Astrocyte (in vitro differentiated cells and primary cell): ENCODE measurements at regions not wholly inside any gene's neighbourhood (a gene's known extent, or its start where the extent isn't known, plus 50 kb on each side); places are given as distances from the start of the nearest gene placed in this dataset.

ENCODE experiments used
- DNase-seq: peaks from one replicate; pipeline ENCODE4 v3.0.0-alpha.2; 2010; ENCODE audit warnings: low read depth
- FAIRE-seq: peaks from 2 replicates; lab custom pipeline; 2011; peaks lifted over from hg19 to GRCh38; lab: Jason Lieb, UNC
- H2AFZ ChIP-seq: 2 replicates; pipeline ENCODE4 v1.6.0; 2012; ENCODE audit warnings: low read depth, low read length, inconsistent platforms
- H3K27ac ChIP-seq: 2 replicates; pipeline ENCODE4 v1.5.1; 2011; ENCODE audit warnings: low read depth, low read length, inconsistent platforms
- H3K27me3 ChIP-seq: 2 replicates; pipeline ENCODE4 v1.6.0; 2011; ENCODE audit warnings: low read length, inconsistent platforms; ENCODE audit not compliant: insufficient read depth
- H3K36me3 ChIP-seq: 2 replicates; pipeline ENCODE4 v1.5.1; 2011; ENCODE audit warnings: low read length, inconsistent platforms; ENCODE audit not compliant: insufficient read depth
- H3K4me1 ChIP-seq: 2 replicates; pipeline ENCODE4 v1.5.1; 2011; ENCODE audit warnings: low read length, inconsistent platforms; ENCODE audit not compliant: insufficient read depth
- H3K4me2 ChIP-seq: 2 replicates; pipeline ENCODE4 v1.6.0; 2012; ENCODE audit warnings: low read length, inconsistent platforms
- H3K4me3 ChIP-seq: 2 replicates; pipeline ENCODE4 v1.5.1; 2011; ENCODE audit warnings: low read depth, mild to moderate bottlenecking, low read length, inconsistent platforms; ENCODE audit not compliant: insufficient read depth
- H3K79me2 ChIP-seq: 2 replicates; pipeline ENCODE4 v1.6.0; 2012; ENCODE audit warnings: mild to moderate bottlenecking, low read length, inconsistent platforms; ENCODE audit not compliant: insufficient read depth
- H3K9ac ChIP-seq: 2 replicates; pipeline ENCODE4 v1.6.0; 2012; ENCODE audit warnings: mild to moderate bottlenecking, low read length, inconsistent platforms
- H3K9me3 ChIP-seq: 2 replicates; pipeline ENCODE4 v1.5.1; 2012; ENCODE audit warnings: low read depth, mild to moderate bottlenecking, low read length, inconsistent platforms; ENCODE audit not compliant: insufficient read depth
- H4K20me1 ChIP-seq: 2 replicates; pipeline ENCODE4 v1.6.0; 2012; ENCODE audit warnings: low read length, inconsistent platforms; ENCODE audit not compliant: insufficient read depth
- H3K27ac Mint-ChIP-seq: one replicate; pipeline ENCODE4 v1.8.0; 2021; ENCODE audit warnings: mild to moderate bottlenecking, mixed read lengths; ENCODE audit not compliant: unreplicated experiment
- H3K27me3 Mint-ChIP-seq: one replicate; pipeline ENCODE4 v1.8.0; 2021; ENCODE audit warnings: low read depth, mixed read lengths; ENCODE audit not compliant: unreplicated experiment
- H3K36me3 Mint-ChIP-seq: one replicate; pipeline ENCODE4 v1.8.0; 2021; ENCODE audit warnings: low read depth, mixed read lengths; ENCODE audit not compliant: unreplicated experiment
- H3K4me1 Mint-ChIP-seq: one replicate; pipeline ENCODE4 v1.8.0; 2021; ENCODE audit warnings: low read depth, mixed read lengths; ENCODE audit not compliant: unreplicated experiment
- H3K4me3 Mint-ChIP-seq: one replicate; pipeline ENCODE4 v1.8.0; 2021; ENCODE audit warnings: mild to moderate bottlenecking, moderate library complexity, mixed read lengths; ENCODE audit not compliant: unreplicated experiment
- H3K9me3 Mint-ChIP-seq: one replicate; pipeline ENCODE4 v1.8.0; 2021; ENCODE audit warnings: mild to moderate bottlenecking, mixed read lengths; ENCODE audit not compliant: unreplicated experiment
- CTCF ChIP-seq: IDR thresholded peaks from 2 replicates; pipeline ENCODE4 v1.5.1; 2011; ENCODE audit warnings: low read depth, mild to moderate bottlenecking, inconsistent platforms, low read length, moderate library complexity; ENCODE audit not compliant: insufficient read depth
- EZH2 ChIP-seq: IDR thresholded peaks from 2 replicates; pipeline ENCODE4 v1.6.1; 2012; ENCODE audit warnings: mild to moderate bottlenecking, low read length, inconsistent platforms; ENCODE audit not compliant: insufficient read depth

- Histone ChIP-seq H4K20me1 (no peaks in the 10 kb centered on the region), H2AFZ (no peak overlapping the region), H3K27me3 (no peaks in the 10 kb centered on the region), H3K36me3 (no peaks in the 10 kb centered on the region), H3K27ac (no peak overlapping the region), H3K4me3 (no peak overlapping the region), H3K4me1 (no peaks in the 10 kb centered on the region), H3K9me3 (no peaks in the 10 kb centered on the region), H3K79me2 (no peaks in the 10 kb centered on the region), H3K9ac (no peak overlapping the region), H3K4me2 (no peak overlapping the region)
- Mint-ChIP-seq H3K27me3 (no peaks in the 10 kb centered on the region), H3K27ac (no peak overlapping the region), H3K36me3 (no peaks in the 10 kb centered on the region), H3K9me3 (no peaks in the 10 kb centered on the region), H3K4me1 (no peaks in the 10 kb centered on the region), H3K4me3 (no peak overlapping the region)
- FAIRE-seq: no peak
- DNase-seq: no peak
- TF ChIP-seq EZH2: no peak
- no peak for TF ChIP-seq CTCF
These were observed 580.4 kb downstream of the CBLN4 start for GRCh38 chr20:55424968-55425367.

GRCh38 chr20:55424476-55424875 is 580.8 kb downstream of the CBLN4 start:
- H3K36me3 ChIP-seq: no peaks in the 10 kb centered on the region
- no peak overlapping the region for H3K4me2 ChIP-seq
- TF ChIP-seq EZH2 (no peak), CTCF (no peak)
- no peaks in the 10 kb centered on the region for H3K27me3 ChIP-seq
- no peak overlapping the region for H3K4me3 ChIP-seq
- Mint-ChIP-seq H3K4me3 (no peak overlapping the region), H3K9me3 (no peaks in the 10 kb centered on the region), H3K27ac (no peak overlapping the region), H3K4me1 (no peaks in the 10 kb centered on the region), H3K36me3 (no peaks in the 10 kb centered on the region), H3K27me3 (no peaks in the 10 kb centered on the region)
- no peaks in the 10 kb centered on the region for H3K4me1 ChIP-seq
- no peak overlapping the region for H2AFZ ChIP-seq
- no peaks in the 10 kb centered on the region for H3K9me3 ChIP-seq
- no peak overlapping the region for H3K27ac ChIP-seq
- H4K20me1 ChIP-seq: no peaks in the 10 kb centered on the region
- DNase-seq: no peak
- no peak overlapping the region for H3K9ac ChIP-seq
- no peak for FAIRE-seq
- no peaks in the 10 kb centered on the region for H3K79me2 ChIP-seq

DNA sequence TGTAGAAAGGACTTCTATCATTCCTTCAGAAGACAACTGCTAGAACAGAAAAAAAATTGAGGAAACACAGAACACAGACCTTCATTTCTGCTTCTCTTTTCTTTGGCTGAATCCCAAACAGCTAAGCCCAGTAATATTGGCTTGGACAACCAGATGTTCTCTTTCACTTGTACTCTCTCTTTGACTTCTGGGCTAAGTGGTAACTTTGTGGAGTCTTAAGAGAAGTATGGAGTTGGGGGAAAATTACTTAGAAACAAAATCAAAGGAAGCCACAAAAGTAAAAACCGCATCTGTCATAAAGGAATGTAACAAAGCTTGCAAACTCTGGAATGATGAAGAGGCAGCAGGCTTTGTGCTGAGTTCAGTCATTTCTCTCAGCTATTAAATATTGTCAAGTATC is 587.5 kb downstream of the CBLN4 start:
- DNase-seq: peak; percentile 15
- Histone ChIP-seq H3K4me3 (no peak overlapping the region), H3K27ac (no peak overlapping the region), H3K36me3 (no peaks in the 10 kb centered on the region), H3K4me1 (no peaks in the 10 kb centered on the region), H4K20me1 (no peaks in the 10 kb centered on the region), H3K27me3 (no peaks in the 10 kb centered on the region), H3K79me2 (no peaks in the 10 kb centered on the region), H3K9me3 (no peaks in the 10 kb centered on the region), H3K9ac (no peak overlapping the region), H2AFZ (no peak overlapping the region), H3K4me2 (no peak overlapping the region)
- no peak overlapping the region for H3K4me3 Mint-ChIP-seq
- no peak for TF ChIP-seq CTCF
- no peak for TF ChIP-seq EZH2
- FAIRE-seq: no peak
- no peaks in the 10 kb centered on the region for H3K9me3 Mint-ChIP-seq
- no peaks in the 10 kb centered on the region for H3K4me1 Mint-ChIP-seq
- no peak overlapping the region for H3K27ac Mint-ChIP-seq
- H3K27me3 Mint-ChIP-seq: no peaks in the 10 kb centered on the region
- no peaks in the 10 kb centered on the region for H3K36me3 Mint-ChIP-seq
